H1 (cell line): ENCODE measurements at regions not wholly inside any gene's neighbourhood (a gene's known extent, or its start where the extent isn't known, plus 50 kb on each side); places are given as distances from the start of the nearest gene placed in this dataset.

Experiments
- CTCF ChIP-seq, 3 experiments: IDR thresholded peaks; 1 replicate in 2 of 3; 2 replicates in 1 of 3; pipeline versions ENCODE4 v1.5.1 to v1.6.1; 2011; ENCODE audit warnings: low read length in 3 of 3, mild to moderate bottlenecking in 3 of 3, inconsistent platforms in 2 of 3, low read depth in 1 of 3, moderate library complexity in 1 of 3; ENCODE audit not compliant: insufficient read depth in 1 of 3; ENCODE audit errors: control extremely low read depth in 1 of 3
- EZH2 ChIP-seq: fragments of 200-600 bp; sonication (generic); IDR thresholded peaks from 2 replicates; pipeline ENCODE4 v1.7.1; 2012; ENCODE audit warnings: low read depth, mild to moderate bottlenecking, moderate library complexity, low read length, inconsistent platforms; ENCODE audit not compliant: severe bottlenecking
- POLR2AphosphoS5 ChIP-seq: IDR thresholded peaks from 2 replicates; pipeline ENCODE4 v1.6.1; 2011; ENCODE audit warnings: low read depth, low read length
- USF2 ChIP-seq: IDR thresholded peaks from 2 replicates; pipeline ENCODE4 v1.6.1; 2011; ENCODE audit warnings: low read length, improper control_type of control experiment

- TF ChIP-seq CTCF (IDR thresholded peaks at IDR 0.05; ENCODE audit: control extremely low read depth in 1 of 3, insufficient read depth in 1 of 3, low read depth in 1 of 3, low read length in 3 of 3) (no peak), USF2 (no peak), EZH2 (no peak), POLR2AphosphoS5 (no peak)
Measured at GRCh38 chr20:54879393-54879792, 404.0 kb downstream of the DOK5 start.
